H1 (cell line): ENCODE measurements at regions not wholly inside any gene's neighbourhood (a gene's known extent, or its start where the extent isn't known, plus 50 kb on each side); places are given as distances from the start of the nearest gene placed in this dataset.

Experiments
- GABPA ChIP-seq: IDR thresholded peaks from 2 replicates; pipeline ENCODE4 v1.6.1; 2011; ENCODE audit warnings: mild to moderate bottlenecking, low read length, moderate library complexity, borderline replicate concordance; ENCODE audit not compliant: insufficient read depth
- KDM4A ChIP-seq: IDR thresholded peaks from one replicate; pipeline ENCODE4 v1.7.1; 2012; ENCODE audit warnings: low read depth, mild to moderate bottlenecking, moderate library complexity, low read length, inconsistent platforms; ENCODE audit not compliant: severe bottlenecking
- NANOG ChIP-seq: IDR thresholded peaks from 2 replicates; pipeline ENCODE4 v1.6.1; 2011; ENCODE audit warnings: low read length, low read depth, mild to moderate bottlenecking, inconsistent platforms; ENCODE audit not compliant: insufficient read depth, poor library complexity, severe bottlenecking
- POU5F1 ChIP-seq: IDR thresholded peaks from 2 replicates; pipeline ENCODE4 v1.6.1; 2011; ENCODE audit warnings: low read depth, mild to moderate bottlenecking, low read length, moderate library complexity
- SP2 ChIP-seq: IDR thresholded peaks from 2 replicates; pipeline ENCODE4 v1.6.1; 2012; ENCODE audit warnings: mild to moderate bottlenecking, low read length, inconsistent platforms
- SUZ12 ChIP-seq: fragments of 200-600 bp; sonication (generic); IDR thresholded peaks from 2 replicates; pipeline ENCODE4 v1.6.1; 2012; ENCODE audit warnings: mild to moderate bottlenecking, inconsistent platforms, low read length, moderate library complexity, mixed read lengths
- TEAD4 ChIP-seq: IDR thresholded peaks from 2 replicates; pipeline ENCODE4 v1.6.1; 2012; ENCODE audit warnings: low read depth, low read length, inconsistent platforms, mixed read lengths

- TF ChIP-seq TEAD4 (no peak), NANOG (no peak), KDM4A (no peak), SUZ12 (no peak), POU5F1 (no peak), GABPA (no peak), SP2 (no peak)
- TF ChIP-seq, all 59 proteins: peak for 0
Observed at GRCh38 chr2:179352181-179352580, 87.5 kb upstream of the SESTD1 start (continued).
